OCI-LY3 (cell line): ENCODE measurements at regions not wholly inside any gene's neighbourhood (a gene's known extent, or its start where the extent isn't known, plus 50 kb on each side); places are given as distances from the start of the nearest gene placed in this dataset.

ENCODE experiments used
- H2AFZ ChIP-seq: fragments of 200-600, 300-600 bp; shearing (Covaris generic); 2 replicates; pipeline ENCODE4 v1.6.0; 2014; ENCODE audit warnings: antibody characterized with exemption, low read depth, low read length
- H3K27ac ChIP-seq: fragments of 200-600, 300-600 bp; sonication (generic); 2 replicates; pipeline ENCODE4 v1.5.1; 2014; ENCODE audit warnings: mild to moderate bottlenecking, low read length, moderate library complexity, mixed read lengths
- H3K27me3 ChIP-seq: fragments of 200-600, 300-600 bp; sonication (generic); 2 replicates; pipeline ENCODE4 v1.6.1; 2014; ENCODE audit warnings: low read depth, low read length, mixed read lengths
- H3K36me3 ChIP-seq: fragments of 200-600, 300-600 bp; sonication (generic); replicated peaks from 2 replicates; pipeline ENCODE3; 2014; ENCODE audit warnings: low read depth, low read length, mixed read lengths
- H3K4me1 ChIP-seq: fragments of 300-600, 200-600 bp; sonication (generic); 2 replicates; pipeline ENCODE4 v1.6.1; 2014; ENCODE audit warnings: low read length, mixed read lengths
- H3K4me2 ChIP-seq: fragments of 200-600, 300-600 bp; sonication (generic); 2 replicates; pipeline ENCODE4 v1.6.1; 2014; ENCODE audit warnings: low read length, mixed read lengths
- H3K4me3 ChIP-seq: fragments of 300-600, 200-600 bp; sonication (generic); 2 replicates; pipeline ENCODE4 v1.5.1; 2014; ENCODE audit warnings: antibody characterized with exemption, mild to moderate bottlenecking, low read length, moderate library complexity
- H3K79me2 ChIP-seq: fragments of 300-600, 200-600 bp; shearing (Covaris generic); 2 replicates; pipeline ENCODE4 v1.6.1; 2014; ENCODE audit warnings: mild to moderate bottlenecking, low read length, mixed read lengths
- H3K9ac ChIP-seq: fragments of 300-600, 200-600 bp; shearing (Covaris generic); 2 replicates; pipeline ENCODE4 v1.6.0; 2014; ENCODE audit warnings: mild to moderate bottlenecking, low read length, moderate library complexity
- H3K9me3 ChIP-seq: fragments of 200-600, 300-600 bp; shearing (Covaris generic); 2 replicates; pipeline ENCODE4 v1.6.1; 2014; ENCODE audit warnings: low read length, mixed read lengths; ENCODE audit not compliant: insufficient read depth
- H4K20me1 ChIP-seq: fragments of 200-600, 300-600 bp; sonication (generic); 2 replicates; pipeline ENCODE4 v1.6.1; 2016; ENCODE audit warnings: low read length, mixed read lengths; ENCODE audit not compliant: insufficient read depth
- CTCF ChIP-seq: fragments of 200-600, 300-600 bp; sonication (generic); IDR thresholded peaks from 2 replicates; pipeline ENCODE4 v1.5.1; 2014; ENCODE audit warnings: antibody characterized with exemption, low read length, low read depth
- EZH2phosphoT487 ChIP-seq: fragments of 200-600 bp; shearing (Covaris generic); IDR thresholded peaks from 2 replicates; pipeline ENCODE4 v1.6.1; 2018; ENCODE audit warnings: antibody characterized with exemption, mixed run types, low read depth

GRCh38 chr14:62076368-62076767, 314.1 kb downstream of the SNAPC1 start:
- no peak overlapping the region for H3K27ac ChIP-seq
- H3K9ac ChIP-seq = no peak overlapping the region
- H3K36me3 ChIP-seq = no peaks in the 10 kb centered on the region
- no peak overlapping the region for H2AFZ ChIP-seq
- H3K79me2 ChIP-seq = no peaks in the 10 kb centered on the region
- H3K27me3 ChIP-seq = no peaks in the 10 kb centered on the region; the same call in 1 of the 2 replicates
- H4K20me1 ChIP-seq = no peaks in the 10 kb centered on the region
- H3K4me1 ChIP-seq = peaks cover 48% of the 10 kb centered on the region
- H3K4me2 ChIP-seq = no peak overlapping the region
- TF ChIP-seq CTCF (no peak), EZH2phosphoT487 (no peak)
- H3K4me3 ChIP-seq = no peak overlapping the region
- no peaks in the 10 kb centered on the region for H3K9me3 ChIP-seq

- Histone ChIP-seq H3K9ac (no peak overlapping the region), H3K36me3 (no peaks in the 10 kb centered on the region), H2AFZ (no peak overlapping the region; the same call in 1 of the 2 replicates), H3K9me3 (no peaks in the 10 kb centered on the region), H3K4me2 (peak overlapping the region; percentile 45), H3K79me2 (no peaks in the 10 kb centered on the region), H4K20me1 (no peaks in the 10 kb centered on the region), H3K27me3 (no peaks in the 10 kb centered on the region), H3K4me3 (no peak overlapping the region), H3K27ac (peak overlapping the region; percentile 20; the same call in 1 of the 2 replicates), H3K4me1 (peaks cover 55% of the 10 kb centered on the region)
- TF ChIP-seq CTCF (no peak), EZH2phosphoT487 (no peak)
Observed at GRCh38 chr14:62076825-62077605, 314.8 kb downstream of the SNAPC1 start.

GRCh38 chr14:62077676-62078261, 315.5 kb downstream of the SNAPC1 start:
- Histone ChIP-seq H3K27me3 (no peaks in the 10 kb centered on the region), H3K9ac (peak overlapping the region; percentile 4; the same call in 1 of the 2 replicates), H3K9me3 (no peaks in the 10 kb centered on the region), H3K79me2 (no peaks in the 10 kb centered on the region), H3K4me3 (no peak overlapping the region; the same call in 1 of the 2 replicates), H3K4me1 (peaks cover 62% of the 10 kb centered on the region), H3K36me3 (no peaks in the 10 kb centered on the region), H4K20me1 (no peaks in the 10 kb centered on the region), H3K4me2 (peak overlapping the region; percentile 45), H3K27ac (peak overlapping the region; percentile 88; the same call in 1 of the 2 replicates), H2AFZ (no peak overlapping the region; the same call in 1 of the 2 replicates)
- TF ChIP-seq CTCF (no peak), EZH2phosphoT487 (no peak)

GRCh38 chr14:62079038-62079437, 316.8 kb downstream of the SNAPC1 start:
- H3K9ac ChIP-seq = 0 out of 2 replicates have a peak overlapping the region, but pooled peaks have one; percentile 10
- no peak overlapping the region for H2AFZ ChIP-seq

More at GRCh38 chr14:62079038-62079437, 316.8 kb downstream of the SNAPC1 start:
- no peaks in the 10 kb centered on the region for H3K9me3 ChIP-seq
- H3K4me2 ChIP-seq = peak overlapping the region; percentile 45
- H3K27ac ChIP-seq = peak overlapping the region; percentile 88; the same call in 1 of the 2 replicates
- H4K20me1 ChIP-seq = no peaks in the 10 kb centered on the region
- H3K79me2 ChIP-seq = no peaks in the 10 kb centered on the region
- no peaks in the 10 kb centered on the region for H3K36me3 ChIP-seq
- TF ChIP-seq CTCF (no peak), EZH2phosphoT487 (no peak)
- H3K4me3 ChIP-seq = 0 out of 2 replicates have a peak overlapping the region, but pooled peaks have one; percentile 7
- H3K27me3 ChIP-seq = no peaks in the 10 kb centered on the region
- peaks cover 62% of the 10 kb centered on the region for H3K4me1 ChIP-seq
